B cell (primary cell): ENCODE measurements at regions not wholly inside any gene's neighbourhood (a gene's known extent, or its start where the extent isn't known, plus 50 kb on each side); places are given as distances from the start of the nearest gene placed in this dataset.
"Not testable (repeated sequence)": the region's sequence is repeated elsewhere in the genome, so short reads cannot be mapped to it uniquely, and the experiment has no call there.

Experiments
- ATAC-seq: fragments of 200-7000 bp; cut with Tn5 transposase; one replicate; pipeline ENCODE4 v1.10.0; 2021; ENCODE audit warnings: low read depth, mild to moderate bottlenecking, moderate number of reproducible peaks, moderate library complexity
- CTCF ChIA-PET: fragments of 350-600 bp; sonication (Branson Sonifier 250); formaldehyde crosslinking; loops from one replicate; lab custom pipeline; 2021; ENCODE audit warnings: antibody characterized with exemption, inconsistent platforms; lab: Charles Lee
- POLR2A ChIA-PET: fragments of 350-600 bp; sonication (Branson Sonifier 250); formaldehyde crosslinking; loops from one replicate; lab custom pipeline; 2021; ENCODE audit warnings: antibody characterized with exemption; lab: Charles Lee
- DNase-seq: peaks from one replicate; pipeline ENCODE4 v3.0.0; 2013
- H2AFZ ChIP-seq: 2 replicates; pipeline ENCODE4 v1.6.1; 2012; ENCODE audit warnings: mild to moderate bottlenecking, low read depth, low read length; ENCODE audit not compliant: insufficient read depth, poor library complexity, severe bottlenecking
- H3K27ac ChIP-seq, 2 donors: 1 replicate in 1 of 2; 2 replicates in 1 of 2; pipeline ENCODE4 v1.5.1; 2012 to 2013; ENCODE audit warnings: low read length in 2 of 2, mild to moderate bottlenecking in 2 of 2, moderate library complexity in 1 of 2
- H3K27me3 ChIP-seq, 4 experiments: fragments of 200-600 bp in 1 of 4; sonication (generic) in 1 of 4; replicated peaks in 1 of 4; 1 replicate in 2 of 4; 2 replicates in 2 of 4; pipeline versions ENCODE4 v1.6.1 to v1.7.0; 2013 to 2016; ENCODE audit warnings: low read length in 3 of 4, mild to moderate bottlenecking in 2 of 4, mixed read lengths in 1 of 4, moderate library complexity in 1 of 4; ENCODE audit not compliant: insufficient read depth in 4 of 4, control insufficient read depth in 3 of 4; ENCODE audit errors: control extremely low read depth in 1 of 4
- H3K36me3 ChIP-seq, 2 experiments: replicated peaks in 1 of 2; 1 replicate in 1 of 2; 2 replicates in 1 of 2; pipeline versions ENCODE4 v1.6.1 to v1.7.1; 2013; ENCODE audit warnings: low read length in 1 of 2; ENCODE audit not compliant: insufficient read depth in 2 of 2, control insufficient read depth in 1 of 2; ENCODE audit errors: control extremely low read depth in 1 of 2, extremely low read depth in 1 of 2
- H3K4me1 ChIP-seq, 2 donors: fragments of 200-600 bp in 1 of 2; sonication (generic) in 1 of 2; 1 replicate in 1 of 2; 2 replicates in 1 of 2; pipeline versions ENCODE4 v1.5.1 to v1.6.1; 2013 to 2017; ENCODE audit warnings: low read length in 2 of 2; ENCODE audit not compliant: control insufficient read depth in 2 of 2, insufficient read depth in 2 of 2
- H3K4me2 ChIP-seq: replicated peaks from 2 replicates; pipeline ENCODE3; 2012; ENCODE audit warnings: mild to moderate bottlenecking, low read depth, low read length; ENCODE audit not compliant: poor library complexity, severe bottlenecking
- H3K4me3 ChIP-seq, 5 experiments: fragments of 200-600 bp in 1 of 5; sonication (generic) in 1 of 5; 1 replicate in 3 of 5; 2 replicates in 2 of 5; pipeline versions ENCODE4 v1.5.1 to v1.7.0; 2011 to 2016; ENCODE audit warnings: low read length in 4 of 5, mild to moderate bottlenecking in 4 of 5, low read depth in 2 of 5, control low read depth in 1 of 5, moderate library complexity in 1 of 5; ENCODE audit not compliant: insufficient read depth in 1 of 5; ENCODE audit errors: control extremely low read depth in 1 of 5, extremely low read depth in 1 of 5
- H3K79me2 ChIP-seq: fragments of 200-600 bp; sonication (generic); one replicate; pipeline ENCODE4 v1.6.0; 2016; ENCODE audit warnings: low read length; ENCODE audit not compliant: control insufficient read depth, insufficient read depth
- H3K9ac ChIP-seq: fragments of 200-600 bp; sonication (generic); 2 replicates; pipeline ENCODE4 v1.6.1; 2017; ENCODE audit warnings: mild to moderate bottlenecking, low read length, moderate library complexity
- H3K9me3 ChIP-seq, 3 donors: one replicate each; pipeline versions ENCODE4 v1.6.1 to v1.7.1; 2013; ENCODE audit warnings: low read length in 2 of 3; ENCODE audit not compliant: control insufficient read depth in 2 of 3, insufficient read depth in 1 of 3; ENCODE audit errors: control extremely low read depth in 1 of 3
- H4K20me1 ChIP-seq: 2 replicates; pipeline ENCODE4 v1.6.0; 2012; ENCODE audit warnings: mild to moderate bottlenecking, low read length; ENCODE audit not compliant: insufficient read depth, control insufficient read depth, poor library complexity, severe bottlenecking
- H3K27ac Mint-ChIP-seq: one replicate; pipeline ENCODE4 v1.8.0; 2021; ENCODE audit warnings: mixed read lengths
- H3K27me3 Mint-ChIP-seq: one replicate; pipeline ENCODE4 v1.8.0; 2021; ENCODE audit warnings: mixed read lengths
- H3K4me1 Mint-ChIP-seq: one replicate; pipeline ENCODE4 v1.8.0; 2021; ENCODE audit warnings: mixed read lengths
- H3K4me3 Mint-ChIP-seq: one replicate; pipeline ENCODE4 v1.8.0; 2021; ENCODE audit warnings: mixed read lengths
- H3K9me3 Mint-ChIP-seq: one replicate; pipeline ENCODE4 v1.8.0; 2022; ENCODE audit warnings: mixed read lengths; ENCODE audit not compliant: insufficient read depth
- EZH2 ChIP-seq: IDR thresholded peaks from 2 replicates; pipeline ENCODE4 v1.6.1; 2012; ENCODE audit warnings: borderline replicate concordance, low read depth, mild to moderate bottlenecking, moderate library complexity, low read length; ENCODE audit not compliant: insufficient read depth, poor library complexity, severe bottlenecking
- WGBS: methylation state at CpG from one replicate; pipeline ENCODE4 v1.1.5; 2013; ENCODE audit warnings: missing lambda C conversion rate; ENCODE audit not compliant: insufficient coverage; 5-methylcytosine and 5-hydroxymethylcytosine counted together
- intact Hi-C: fragments of 100-400 bp; cut with micrococcal nuclease; formaldehyde crosslinking; loops from one replicate; pipeline ENCODE4 v1.10.0; 2022
- TF ChIP-seq, protein P1 (sequence below): fragments of 200-600 bp; IDR thresholded peaks from one replicate; pipeline ENCODE4 v1.8.0; 2022; ENCODE audit warnings: antibody characterized with exemption, mild to moderate bottlenecking

DNA sequence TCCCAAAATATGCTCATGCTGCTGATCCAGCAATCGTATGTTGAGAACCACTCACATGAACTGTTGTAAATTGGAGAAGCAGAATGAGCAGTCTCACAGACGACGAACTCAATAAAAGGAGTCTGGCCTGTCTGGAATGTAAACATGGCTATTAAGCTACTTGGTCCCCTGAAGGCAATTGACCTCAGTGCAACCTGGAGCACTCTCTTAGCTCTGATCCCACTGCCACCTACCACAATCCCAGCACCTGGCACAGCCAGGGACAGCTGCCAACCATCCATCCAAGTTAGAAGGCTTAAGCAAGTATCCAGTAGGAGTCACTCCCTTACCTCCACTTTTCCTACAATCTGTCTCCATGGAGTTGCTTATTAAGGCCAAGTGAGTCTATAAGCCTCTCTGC is 406.9 kb upstream of the CLEC14A start:
- DNase-seq: no peak
- Mint-ChIP-seq H3K27me3 (no peaks in the 10 kb centered on the region), H3K4me1 (no peaks in the 10 kb centered on the region), H3K4me3 (no peak overlapping the region), H3K27ac (no peak overlapping the region), H3K9me3 (no peaks in the 10 kb centered on the region)
- Histone ChIP-seq H3K79me2 (no peaks in the 10 kb centered on the region), H3K36me3 (no peaks in the 10 kb centered on the region), H3K27me3 (no peaks in the 10 kb centered on the region), H3K4me3 (no peak overlapping the region), H3K9ac (no peak overlapping the region), H3K4me2 (no peak overlapping the region), H3K27ac (no peak overlapping the region), H2AFZ (no peak overlapping the region), H3K4me1 (no peaks in the 10 kb centered on the region), H4K20me1 (no peaks in the 10 kb centered on the region), H3K9me3 (no peaks in the 10 kb centered on the region)
- intact Hi-C loops: no loop called here
- no peak for ATAC-seq
- WGBS: 80% methylated on average over 3 of the region's 3 CpGs
- POLR2A ChIA-PET: no interaction called here
- TF ChIP-seq, protein P1, sequence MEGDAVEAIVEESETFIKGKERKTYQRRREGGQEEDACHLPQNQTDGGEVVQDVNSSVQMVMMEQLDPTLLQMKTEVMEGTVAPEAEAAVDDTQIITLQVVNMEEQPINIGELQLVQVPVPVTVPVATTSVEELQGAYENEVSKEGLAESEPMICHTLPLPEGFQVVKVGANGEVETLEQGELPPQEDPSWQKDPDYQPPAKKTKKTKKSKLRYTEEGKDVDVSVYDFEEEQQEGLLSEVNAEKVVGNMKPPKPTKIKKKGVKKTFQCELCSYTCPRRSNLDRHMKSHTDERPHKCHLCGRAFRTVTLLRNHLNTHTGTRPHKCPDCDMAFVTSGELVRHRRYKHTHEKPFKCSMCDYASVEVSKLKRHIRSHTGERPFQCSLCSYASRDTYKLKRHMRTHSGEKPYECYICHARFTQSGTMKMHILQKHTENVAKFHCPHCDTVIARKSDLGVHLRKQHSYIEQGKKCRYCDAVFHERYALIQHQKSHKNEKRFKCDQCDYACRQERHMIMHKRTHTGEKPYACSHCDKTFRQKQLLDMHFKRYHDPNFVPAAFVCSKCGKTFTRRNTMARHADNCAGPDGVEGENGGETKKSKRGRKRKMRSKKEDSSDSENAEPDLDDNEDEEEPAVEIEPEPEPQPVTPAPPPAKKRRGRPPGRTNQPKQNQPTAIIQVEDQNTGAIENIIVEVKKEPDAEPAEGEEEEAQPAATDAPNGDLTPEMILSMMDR: no peak
- TF ChIP-seq EZH2: no peak
- CTCF ChIA-PET: no interaction called here

DNA sequence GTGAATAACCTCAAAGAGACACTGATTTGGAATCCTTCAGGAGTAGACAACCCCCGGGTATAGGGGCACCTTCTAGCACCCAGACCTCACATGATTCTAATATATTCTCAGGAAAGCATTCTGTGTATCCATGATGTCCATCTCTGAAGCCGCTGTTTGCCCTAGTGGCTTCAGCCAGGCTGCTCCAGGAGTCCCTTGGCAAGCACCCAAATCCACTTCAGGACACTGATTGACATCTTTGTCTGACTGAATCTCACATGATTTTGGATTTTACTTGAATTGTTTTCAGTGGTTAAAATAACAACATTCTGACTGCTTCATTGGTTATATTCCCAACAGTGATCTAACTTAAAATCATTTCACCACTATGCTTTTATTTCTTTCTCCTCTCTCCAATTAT is 390.5 kb upstream of the CLEC14A start:
- H3K9ac ChIP-seq: no peak overlapping the region
- 89% methylated on average over 2 of the region's 2 CpGs for WGBS
- TF ChIP-seq, protein P1: no peak
- no peak for TF ChIP-seq EZH2
- POLR2A ChIA-PET: no interaction called here
- no peaks in the 10 kb centered on the region for H3K36me3 ChIP-seq
- H3K27ac Mint-ChIP-seq: no peak overlapping the region
- ATAC-seq (no peak), DNase-seq (no peak)
- H3K27ac ChIP-seq: no peak overlapping the region
- H3K9me3 ChIP-seq: no peaks in the 10 kb centered on the region
- no peaks in the 10 kb centered on the region for H3K4me1 Mint-ChIP-seq
- no peaks in the 10 kb centered on the region for H3K4me1 ChIP-seq
- peaks cover 9% of the 10 kb centered on the region for H3K9me3 Mint-ChIP-seq
- CTCF ChIA-PET: no interaction called here
- no peak overlapping the region for H3K4me3 Mint-ChIP-seq
- H3K4me3 ChIP-seq: no peak overlapping the region
- H3K27me3 Mint-ChIP-seq: no peaks in the 10 kb centered on the region
- no peaks in the 10 kb centered on the region for H3K79me2 ChIP-seq
- H3K4me2 ChIP-seq: no peak overlapping the region
- no peak overlapping the region for H2AFZ ChIP-seq
- intact Hi-C loops: no loop called here
- H3K27me3 ChIP-seq: no peaks in the 10 kb centered on the region
- H4K20me1 ChIP-seq: no peaks in the 10 kb centered on the region

DNA sequence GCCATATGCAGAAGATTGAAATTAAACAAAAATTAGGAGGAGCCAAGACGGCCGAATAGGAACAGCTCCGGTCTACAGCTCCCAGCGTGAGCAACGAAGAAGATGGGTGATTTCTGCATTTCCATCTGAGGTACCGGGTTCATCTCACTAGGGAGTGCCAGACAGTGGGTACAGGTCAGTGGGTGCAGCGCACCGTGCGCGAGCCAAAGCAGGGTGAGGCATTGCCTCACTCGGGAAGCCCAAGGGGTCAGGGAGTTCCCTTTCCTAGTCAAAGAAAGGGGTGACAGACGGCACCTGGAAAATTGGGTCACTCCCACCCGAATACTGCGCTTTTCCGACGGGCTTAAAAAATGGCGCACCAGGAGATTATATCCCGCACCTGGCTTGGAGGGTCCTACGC is 379.0 kb upstream of the CLEC14A start:
- H4K20me1 ChIP-seq, H3K27me3 ChIP-seq, DNase-seq, H3K4me3 ChIP-seq, H3K27ac Mint-ChIP-seq, H2AFZ ChIP-seq, H3K9ac ChIP-seq, H3K27ac ChIP-seq, H3K9me3 Mint-ChIP-seq, H3K9me3 ChIP-seq, CTCF ChIA-PET, H3K4me2 ChIP-seq, H3K36me3 ChIP-seq, H3K27me3 Mint-ChIP-seq, ATAC-seq, H3K4me1 ChIP-seq, H3K79me2 ChIP-seq, H3K4me3 Mint-ChIP-seq, intact Hi-C loops, POLR2A ChIA-PET, H3K4me1 Mint-ChIP-seq: not testable (repeated sequence)
- WGBS: 97% methylated on average over 14 of the region's 19 CpGs
